ENCODE measurements at regions not wholly inside any gene's neighbourhood (a gene's known extent, or its start where the extent isn't known, plus 50 kb on each side); places are given as distances from the start of the nearest gene placed in this dataset.

DNA sequence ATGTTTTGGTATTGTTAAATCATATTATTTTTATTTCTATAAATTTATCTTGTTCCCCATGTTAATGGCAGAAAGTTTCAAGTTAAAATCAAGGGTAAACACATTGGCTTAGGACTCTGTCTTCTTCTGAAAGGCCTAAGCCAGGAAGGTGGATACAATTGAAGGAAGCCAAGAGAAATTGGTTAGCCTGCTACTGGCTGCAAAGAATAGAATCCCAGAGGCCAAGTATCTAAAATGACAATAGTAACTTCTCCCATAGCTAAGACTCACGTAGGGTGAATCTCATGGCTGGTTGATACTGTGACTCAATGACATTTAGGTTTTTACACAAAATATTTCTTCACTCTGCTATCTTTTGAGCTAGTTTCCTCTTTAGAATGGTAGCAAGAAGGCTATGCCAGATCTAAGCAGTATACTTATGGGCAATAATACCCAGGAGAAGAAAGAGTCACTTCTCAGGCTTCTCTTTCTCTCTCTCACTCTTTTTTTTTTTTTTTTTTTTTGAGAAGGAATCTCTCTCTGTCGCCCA, 621.5 kb upstream of the TBL1XR1 start:
- TF ChIP-seq, protein P1, sequence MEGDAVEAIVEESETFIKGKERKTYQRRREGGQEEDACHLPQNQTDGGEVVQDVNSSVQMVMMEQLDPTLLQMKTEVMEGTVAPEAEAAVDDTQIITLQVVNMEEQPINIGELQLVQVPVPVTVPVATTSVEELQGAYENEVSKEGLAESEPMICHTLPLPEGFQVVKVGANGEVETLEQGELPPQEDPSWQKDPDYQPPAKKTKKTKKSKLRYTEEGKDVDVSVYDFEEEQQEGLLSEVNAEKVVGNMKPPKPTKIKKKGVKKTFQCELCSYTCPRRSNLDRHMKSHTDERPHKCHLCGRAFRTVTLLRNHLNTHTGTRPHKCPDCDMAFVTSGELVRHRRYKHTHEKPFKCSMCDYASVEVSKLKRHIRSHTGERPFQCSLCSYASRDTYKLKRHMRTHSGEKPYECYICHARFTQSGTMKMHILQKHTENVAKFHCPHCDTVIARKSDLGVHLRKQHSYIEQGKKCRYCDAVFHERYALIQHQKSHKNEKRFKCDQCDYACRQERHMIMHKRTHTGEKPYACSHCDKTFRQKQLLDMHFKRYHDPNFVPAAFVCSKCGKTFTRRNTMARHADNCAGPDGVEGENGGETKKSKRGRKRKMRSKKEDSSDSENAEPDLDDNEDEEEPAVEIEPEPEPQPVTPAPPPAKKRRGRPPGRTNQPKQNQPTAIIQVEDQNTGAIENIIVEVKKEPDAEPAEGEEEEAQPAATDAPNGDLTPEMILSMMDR (IDR thresholded peaks at IDR 0.05) = no peak
- TF ChIP-seq POLR2AphosphoS5 (IDR thresholded peaks at IDR 0.05) (no peak), POLR2A (IDR thresholded peaks at IDR 0.05) (no peak)
